ENCODE measurements at regions not wholly inside any gene's neighbourhood (a gene's known extent, or its start where the extent isn't known, plus 50 kb on each side); places are given as distances from the start of the nearest gene placed in this dataset.

GRCh38 chr15:77538793-77539497 is 93.8 kb downstream of the LINGO1 start:
- TF ChIP-seq POLR2A (IDR thresholded peaks at IDR 0.05) (no peak), CTCF (IDR thresholded peaks at IDR 0.05) (no peak)

All from esophagus squamous epithelium (tissue), 4 donors.